ENCODE measurements at regions not wholly inside any gene's neighbourhood (a gene's known extent, or its start where the extent isn't known, plus 50 kb on each side); places are given as distances from the start of the nearest gene placed in this dataset.
"Not testable (repeated sequence)": the region's sequence is repeated elsewhere in the genome, so short reads cannot be mapped to it uniquely, and the experiment has no call there.

- H3K36me3 Mint-ChIP-seq (ENCODE audit: low read depth), result no peaks in the 10 kb centered on the region
Observed at GRCh38 chr11:110347660-110348059, 51.2 kb upstream of the RDX start.

GRCh38 chr11:110349138-110349996 is 53.0 kb upstream of the RDX start:
- H3K4me3 Mint-ChIP-seq, result no peak overlapping the region
- H3K4me1 Mint-ChIP-seq, result no peaks in the 10 kb centered on the region
- TF ChIP-seq CTCF (IDR thresholded peaks at IDR 0.05; ENCODE audit: unreplicated experiment in 3 of 3), result no peak
- no peaks in the 10 kb centered on the region for H3K9me3 Mint-ChIP-seq
- no peak overlapping the region for H3K27ac Mint-ChIP-seq
- H3K27me3 Mint-ChIP-seq (ENCODE audit: low read depth), result no peaks in the 10 kb centered on the region
- no peaks in the 10 kb centered on the region for H3K36me3 Mint-ChIP-seq (ENCODE audit: low read depth)

More at GRCh38 chr11:110347660-110348059, 51.2 kb upstream of the RDX start:
- Mint-ChIP-seq H3K27me3 (ENCODE audit: low read depth) (no peaks in the 10 kb centered on the region), H3K4me3 (no peak overlapping the region), H3K4me1 (no peaks in the 10 kb centered on the region), H3K9me3 (no peaks in the 10 kb centered on the region), H3K27ac (no peak overlapping the region)
- TF ChIP-seq CTCF (IDR thresholded peaks at IDR 0.05; ENCODE audit: unreplicated experiment in 3 of 3), result no peak

GRCh38 chr11:110349997-110350383 is 53.6 kb upstream of the RDX start:
- H3K27me3 Mint-ChIP-seq (ENCODE audit: low read depth); H3K4me3 Mint-ChIP-seq; H3K36me3 Mint-ChIP-seq (ENCODE audit: low read depth); H3K27ac Mint-ChIP-seq; H3K9me3 Mint-ChIP-seq; H3K4me1 Mint-ChIP-seq: not testable (repeated sequence)

- no peak overlapping the region for H3K4me3 Mint-ChIP-seq
- no peaks in the 10 kb centered on the region for H3K27me3 Mint-ChIP-seq (ENCODE audit: low read depth)
- peak overlapping the region in 2 of 3 experiments; percentile 8 to 54 for H3K27ac Mint-ChIP-seq
- H3K36me3 Mint-ChIP-seq (ENCODE audit: low read depth), result no peaks in the 10 kb centered on the region
- no peaks in the 10 kb centered on the region for H3K9me3 Mint-ChIP-seq
- H3K4me1 Mint-ChIP-seq, result peaks cover 12% of the 10 kb centered on the region
- TF ChIP-seq CTCF (IDR thresholded peaks at IDR 0.05; ENCODE audit: unreplicated experiment in 3 of 3), result no peak
Observed at GRCh38 chr11:110355011-110355744, 58.8 kb upstream of the RDX start.

- no peaks in the 10 kb centered on the region for H3K9me3 Mint-ChIP-seq
- peaks cover 12% of the 10 kb centered on the region for H3K4me1 Mint-ChIP-seq
- no peaks in the 10 kb centered on the region for H3K27me3 Mint-ChIP-seq (ENCODE audit: low read depth)
- H3K4me3 Mint-ChIP-seq, result no peak overlapping the region
- H3K27ac Mint-ChIP-seq, result peak overlapping the region in 2 of 3 experiments; percentile 18 to 62
- H3K36me3 Mint-ChIP-seq (ENCODE audit: low read depth), result no peaks in the 10 kb centered on the region
- no peak for TF ChIP-seq CTCF (IDR thresholded peaks at IDR 0.05; ENCODE audit: unreplicated experiment in 3 of 3)
Observed at GRCh38 chr11:110356762-110357671, 60.6 kb upstream of the RDX start.

- no peaks in the 10 kb centered on the region for H3K9me3 Mint-ChIP-seq
- TF ChIP-seq CTCF (IDR thresholded peaks at IDR 0.05; ENCODE audit: unreplicated experiment in 3 of 3), result no peak
- no peaks in the 10 kb centered on the region for H3K27me3 Mint-ChIP-seq (ENCODE audit: low read depth)
- H3K4me1 Mint-ChIP-seq, result peaks cover 21% of the 10 kb centered on the region
- no peaks in the 10 kb centered on the region for H3K36me3 Mint-ChIP-seq (ENCODE audit: low read depth)
- H3K27ac Mint-ChIP-seq, result no peak overlapping the region
- H3K4me3 Mint-ChIP-seq, result no peak overlapping the region
Observed at GRCh38 chr11:110358336-110358735, 61.9 kb upstream of the RDX start.

GRCh38 chr11:110360781-110361408 is 64.5 kb upstream of the RDX start:
- not testable (repeated sequence) for H3K9me3 Mint-ChIP-seq; H3K27ac Mint-ChIP-seq; H3K27me3 Mint-ChIP-seq (ENCODE audit: low read depth); H3K4me3 Mint-ChIP-seq; H3K36me3 Mint-ChIP-seq (ENCODE audit: low read depth)
- peaks cover 19% of the 10 kb centered on the region for H3K4me1 Mint-ChIP-seq

Measured in nephron (organoid).